ENCODE measurements at regions not wholly inside any gene's neighbourhood (a gene's known extent, or its start where the extent isn't known, plus 50 kb on each side); places are given as distances from the start of the nearest gene placed in this dataset.
"Not testable (repeated sequence)": the region's sequence is repeated elsewhere in the genome, so short reads cannot be mapped to it uniquely, and the experiment has no call there.

DNA sequence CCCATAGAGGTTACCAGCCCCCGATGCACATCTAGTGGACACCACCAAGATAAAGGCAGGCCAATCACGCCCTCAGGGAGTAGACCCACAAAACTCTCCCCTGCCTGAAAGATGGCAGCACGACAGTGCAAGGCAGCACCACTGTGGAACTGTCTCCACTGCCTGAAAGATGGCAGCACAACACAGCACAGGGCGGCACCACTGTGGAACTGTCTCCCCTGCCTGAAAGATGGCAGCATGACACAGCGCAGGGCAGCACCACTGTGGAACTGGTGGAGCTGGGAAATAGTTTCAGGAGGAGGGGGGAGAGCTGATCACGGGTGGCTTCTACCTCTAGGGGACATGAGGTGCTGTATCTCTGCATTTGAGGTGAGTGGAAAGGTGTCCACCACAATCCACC is 340.4 kb upstream of the FRG1 start:
- WGBS, 2 donors = 79 to 82% methylated on average over 6 of the region's 6 CpGs
- intact Hi-C loops (cut with DNase I) = no loop called here

DNA sequence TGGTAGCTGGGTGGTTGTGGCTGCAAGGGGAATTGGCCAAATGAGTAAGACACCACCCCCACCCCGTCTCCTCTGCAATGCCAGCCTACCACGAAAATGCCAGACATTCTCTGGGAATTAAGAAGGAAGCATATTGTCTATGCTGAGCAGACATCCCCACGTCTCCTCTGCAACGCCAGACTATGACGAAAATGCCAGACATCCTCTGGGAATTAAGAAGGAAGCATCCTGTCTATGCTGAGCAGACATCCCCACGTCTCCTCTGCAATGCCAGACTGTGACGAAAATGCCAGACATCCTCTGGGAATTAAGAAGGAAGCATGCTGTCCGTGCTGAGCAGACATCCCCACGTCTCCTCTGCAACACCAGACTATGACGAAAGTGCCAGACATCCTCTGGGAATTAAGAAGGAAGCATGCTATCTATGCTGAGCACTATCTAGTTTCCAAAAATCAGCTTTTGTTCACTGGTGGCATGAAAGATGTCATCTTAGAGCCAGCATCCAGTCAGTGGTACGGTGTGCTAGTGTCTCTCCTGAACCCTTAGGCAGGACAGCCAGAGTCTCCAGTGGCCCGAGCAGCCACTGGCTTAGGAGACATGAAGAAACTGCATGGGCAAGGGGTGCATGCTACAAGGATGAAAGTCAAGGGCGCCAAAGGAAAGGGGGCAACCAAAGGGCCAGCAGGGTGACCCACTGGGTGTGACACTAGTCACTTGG is 339.8 kb upstream of the FRG1 start:
- WGBS, 2 donors = 43 to 49% methylated on average over 13 of the region's 13 CpGs
- no peaks in the 10 kb centered on the region for H3K4me1 ChIP-seq
- no peak overlapping the region for H3K4me3 ChIP-seq
- peak in 4 of 8 donors; percentile 12 to 41 (median 23) for ATAC-seq
- no peaks in the 10 kb centered on the region for H3K36me3 ChIP-seq
- H3K9me3 ChIP-seq = no peaks in the 10 kb centered on the region
- TF ChIP-seq, protein P1, sequence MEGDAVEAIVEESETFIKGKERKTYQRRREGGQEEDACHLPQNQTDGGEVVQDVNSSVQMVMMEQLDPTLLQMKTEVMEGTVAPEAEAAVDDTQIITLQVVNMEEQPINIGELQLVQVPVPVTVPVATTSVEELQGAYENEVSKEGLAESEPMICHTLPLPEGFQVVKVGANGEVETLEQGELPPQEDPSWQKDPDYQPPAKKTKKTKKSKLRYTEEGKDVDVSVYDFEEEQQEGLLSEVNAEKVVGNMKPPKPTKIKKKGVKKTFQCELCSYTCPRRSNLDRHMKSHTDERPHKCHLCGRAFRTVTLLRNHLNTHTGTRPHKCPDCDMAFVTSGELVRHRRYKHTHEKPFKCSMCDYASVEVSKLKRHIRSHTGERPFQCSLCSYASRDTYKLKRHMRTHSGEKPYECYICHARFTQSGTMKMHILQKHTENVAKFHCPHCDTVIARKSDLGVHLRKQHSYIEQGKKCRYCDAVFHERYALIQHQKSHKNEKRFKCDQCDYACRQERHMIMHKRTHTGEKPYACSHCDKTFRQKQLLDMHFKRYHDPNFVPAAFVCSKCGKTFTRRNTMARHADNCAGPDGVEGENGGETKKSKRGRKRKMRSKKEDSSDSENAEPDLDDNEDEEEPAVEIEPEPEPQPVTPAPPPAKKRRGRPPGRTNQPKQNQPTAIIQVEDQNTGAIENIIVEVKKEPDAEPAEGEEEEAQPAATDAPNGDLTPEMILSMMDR (IDR thresholded peaks at IDR 0.05) = no peak
- no peak for DNase-seq
- peaks cover 0 to 5% (median 0%) of the 10 kb centered on the region in 7 donors for H3K27me3 ChIP-seq
- H3K27ac ChIP-seq = no peak overlapping the region
- intact Hi-C loops (cut with DNase I) = no loop called here

More for the DNA sequence above, 340.4 kb upstream of the FRG1 start:
- Histone ChIP-seq H3K9me3 (no peaks in the 10 kb centered on the region), H3K4me1 (no peaks in the 10 kb centered on the region), H3K27ac (no peak overlapping the region), H3K27me3 (peaks cover 0 to 5% (median 0%) of the 10 kb centered on the region in 7 donors), H3K36me3 (no peaks in the 10 kb centered on the region), H3K4me3 (no peak overlapping the region)
- TF ChIP-seq, protein P1 (IDR thresholded peaks at IDR 0.05) = no peak
- DNase-seq (no peak), ATAC-seq (no peak)

DNA sequence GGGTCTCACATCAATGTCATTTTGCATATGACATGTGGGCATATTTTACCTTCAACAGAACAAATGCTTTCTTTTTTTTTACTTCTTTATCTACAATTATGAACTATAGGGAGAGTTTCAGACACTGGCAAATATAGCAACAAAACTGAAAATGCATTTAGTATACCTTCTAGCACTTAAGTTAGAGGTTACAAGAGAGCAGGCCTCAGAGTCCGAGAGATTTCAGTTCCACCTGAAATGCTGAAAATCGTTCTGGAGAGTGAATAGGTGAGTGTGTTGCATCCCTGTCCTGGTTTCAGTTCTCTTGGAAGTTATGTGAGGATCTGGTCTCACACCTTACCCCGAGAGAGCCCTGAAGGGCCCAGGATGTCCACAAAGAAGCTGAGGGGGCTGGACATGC is 337.8 kb upstream of the FRG1 start:
- H3K4me3 ChIP-seq; H3K27ac ChIP-seq; H3K27me3 ChIP-seq; DNase-seq; H3K4me1 ChIP-seq; ATAC-seq; intact Hi-C loops (cut with DNase I); H3K9me3 ChIP-seq; H3K36me3 ChIP-seq: not testable (repeated sequence)
- WGBS, 2 donors = 71 to 85% methylated on average over 3 of the region's 3 CpGs

DNA sequence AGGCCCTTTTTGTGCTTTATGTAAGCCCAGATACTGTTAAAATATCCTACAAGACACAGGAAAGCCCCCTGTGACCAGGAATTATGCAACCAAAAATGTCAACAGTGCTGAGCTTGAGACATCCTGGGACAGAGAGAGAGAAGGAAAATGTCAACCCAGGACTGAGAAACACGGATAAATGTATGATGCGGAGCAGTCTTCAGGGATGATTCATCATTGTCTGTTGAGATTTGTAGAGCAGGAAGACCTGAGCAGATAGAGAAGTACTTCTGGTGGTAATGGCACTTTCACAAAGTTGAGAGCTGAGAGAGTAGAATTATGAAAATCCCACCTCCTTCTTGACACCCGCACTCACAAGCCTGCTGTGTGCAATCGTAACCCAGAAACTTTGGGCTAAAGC is 330.1 kb upstream of the FRG1 start:
- H3K9me3 ChIP-seq; H3K4me1 ChIP-seq; H3K27ac ChIP-seq; ATAC-seq; H3K36me3 ChIP-seq; H3K4me3 ChIP-seq; intact Hi-C loops (cut with DNase I); H3K27me3 ChIP-seq; DNase-seq: not testable (repeated sequence)
- WGBS, 2 donors = 64 to 77% methylated on average over 4 of the region's 4 CpGs

DNA sequence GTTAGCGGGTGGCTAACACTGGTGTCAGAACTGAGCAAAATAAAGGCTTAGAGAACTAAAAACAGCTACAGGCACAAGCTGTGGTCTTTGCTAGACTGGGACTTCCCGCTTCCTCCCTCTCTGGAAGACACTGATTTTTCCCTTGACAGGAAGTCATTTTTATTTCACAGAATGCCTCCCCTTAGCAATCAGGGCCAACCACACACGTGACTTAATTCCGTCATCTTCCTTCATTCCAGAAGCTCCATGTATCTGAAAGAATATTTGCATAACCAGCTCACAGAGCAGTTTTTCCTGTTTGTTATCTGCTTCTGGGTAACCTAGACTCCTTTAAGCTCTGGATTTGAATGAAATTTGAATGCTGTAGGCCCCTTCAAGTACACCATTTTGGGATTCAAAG is 327.5 kb upstream of the FRG1 start:
- WGBS, 2 donors = 56 to 64% methylated on average over 4 of the region's 4 CpGs
- H3K27me3 ChIP-seq = no peaks in the 10 kb centered on the region
- no peak overlapping the region for H3K4me3 ChIP-seq
- TF ChIP-seq, protein P1 (IDR thresholded peaks at IDR 0.05) = no peak
- intact Hi-C loops (cut with DNase I) = no loop called here
- H3K4me1 ChIP-seq = no peaks in the 10 kb centered on the region
- ATAC-seq (peak in 2 of 8 donors; percentile 18 to 22), DNase-seq (no peak)
- no peak overlapping the region for H3K27ac ChIP-seq
- no peaks in the 10 kb centered on the region for H3K9me3 ChIP-seq
- no peaks in the 10 kb centered on the region for H3K36me3 ChIP-seq
